22Rv1 (cell line): ENCODE measurements at regions not wholly inside any gene's neighbourhood (a gene's known extent, or its start where the extent isn't known, plus 50 kb on each side); places are given as distances from the start of the nearest gene placed in this dataset.

Experiments used
- CTCF ChIP-seq: fragments of 450-650 bp; IDR thresholded peaks from 2 replicates; pipeline ENCODE4 v1.5.1; 2017; ENCODE audit warnings: mild to moderate bottlenecking
- ZFX ChIP-seq: fragments of 450-650 bp; IDR thresholded peaks from 2 replicates; pipeline ENCODE4 v1.6.1; 2017; ENCODE audit warnings: antibody characterized with exemption, borderline replicate concordance

- TF ChIP-seq CTCF (no peak), ZFX (no peak)
These were observed 1332.6 kb upstream of the CELF4 start for GRCh38 chr18:38898167-38898566.
